Karpas-422 (cell line): ENCODE measurements at regions not wholly inside any gene's neighbourhood (a gene's known extent, or its start where the extent isn't known, plus 50 kb on each side); places are given as distances from the start of the nearest gene placed in this dataset.

Experiments
- DNase-seq: peaks from one replicate; pipeline ENCODE4 v3.0.0-alpha.2; 2015
- H2AFZ ChIP-seq: fragments of 200-600 bp; sonication (generic); 2 replicates; pipeline ENCODE4 v1.6.1; 2014; ENCODE audit warnings: antibody characterized with exemption, low read length, mixed read lengths
- H3K27ac ChIP-seq: fragments of 200-600 bp; sonication (generic); 2 replicates; pipeline ENCODE4 v1.5.1; 2014; ENCODE audit warnings: mild to moderate bottlenecking, low read length, moderate library complexity
- H3K27me3 ChIP-seq: fragments of 200-600 bp; sonication (generic); 2 replicates; pipeline ENCODE4 v1.6.1; 2014; ENCODE audit warnings: low read length, mixed read lengths
- H3K36me3 ChIP-seq: fragments of 200-600 bp; sonication (generic); 2 replicates; pipeline ENCODE4 v1.6.1; 2014; ENCODE audit warnings: low read length, mixed read lengths; ENCODE audit not compliant: insufficient read depth
- H3K4me1 ChIP-seq: fragments of 200-600 bp; sonication (generic); 2 replicates; pipeline ENCODE4 v1.6.1; 2014; ENCODE audit warnings: mild to moderate bottlenecking, low read length, mixed read lengths
- H3K4me2 ChIP-seq: fragments of 200-600 bp; sonication (generic); 2 replicates; pipeline ENCODE4 v1.6.1; 2014; ENCODE audit warnings: low read length, low read depth, mild to moderate bottlenecking; ENCODE audit not compliant: poor library complexity, severe bottlenecking
- H3K4me3 ChIP-seq: fragments of 200-600 bp; sonication (generic); 2 replicates; pipeline ENCODE4 v1.5.1; 2014; ENCODE audit warnings: mild to moderate bottlenecking, antibody characterized with exemption, low read length, mixed read lengths
- H3K79me2 ChIP-seq: fragments of 200-600 bp; sonication (generic); 2 replicates; pipeline ENCODE4 v1.6.1; 2014; ENCODE audit warnings: mild to moderate bottlenecking, low read length, mixed read lengths
- H3K9ac ChIP-seq: fragments of 200-600 bp; sonication (generic); 2 replicates; pipeline ENCODE4 v1.6.0; 2014; ENCODE audit warnings: low read length
- H3K9me2 ChIP-seq: fragments of 200-600 bp; sonication (generic), shearing (Covaris generic); replicated peaks from 2 replicates; pipeline ENCODE4 v1.6.0; 2014; ENCODE audit warnings: mild to moderate bottlenecking, low read length, moderate library complexity; ENCODE audit not compliant: insufficient read depth
- H3K9me3 ChIP-seq: fragments of 300-700, 200-600 bp; sonication (generic); 2 replicates; pipeline ENCODE4 v1.6.1; 2014; ENCODE audit warnings: low read length, mixed read lengths
- H4K20me1 ChIP-seq: fragments of 200-600 bp; sonication (generic); 2 replicates; pipeline ENCODE4 v1.6.1; 2014; ENCODE audit warnings: mild to moderate bottlenecking, antibody characterized with exemption, low read length, low read depth; ENCODE audit not compliant: insufficient read depth

GRCh38 chr2:160646684-160647444, 153.3 kb upstream of the RBMS1 start:
- Histone ChIP-seq H3K9me3 (no peaks in the 10 kb centered on the region), H3K4me3 (no peak overlapping the region), H3K9ac (no peak overlapping the region), H3K4me2 (no peak overlapping the region), H2AFZ (no peak overlapping the region), H3K4me1 (no peaks in the 10 kb centered on the region), H3K36me3 (no peaks in the 10 kb centered on the region), H3K9me2 (no peaks in the 10 kb centered on the region), H3K27me3 (0 out of 2 replicates have a peak, but pooled peaks cover 5% of the 10 kb centered on the region), H3K27ac (no peak overlapping the region), H4K20me1 (no peaks in the 10 kb centered on the region), H3K79me2 (no peaks in the 10 kb centered on the region)
- DNase-seq, result no peak

GRCh38 chr2:160647967-160648685, 154.5 kb upstream of the RBMS1 start:
- H3K4me3 ChIP-seq, result no peak overlapping the region
- no peaks in the 10 kb centered on the region for H4K20me1 ChIP-seq
- no peaks in the 10 kb centered on the region for H3K9me2 ChIP-seq
- H3K79me2 ChIP-seq, result no peaks in the 10 kb centered on the region
- no peaks in the 10 kb centered on the region for H3K9me3 ChIP-seq
- H3K4me2 ChIP-seq, result no peak overlapping the region
- no peak for DNase-seq
- no peaks in the 10 kb centered on the region for H3K4me1 ChIP-seq
- H3K27me3 ChIP-seq, result 0 out of 2 replicates have a peak, but pooled peaks cover 5% of the 10 kb centered on the region
- H3K36me3 ChIP-seq, result no peaks in the 10 kb centered on the region
- no peak overlapping the region for H3K27ac ChIP-seq
- H3K9ac ChIP-seq, result no peak overlapping the region
- H2AFZ ChIP-seq, result no peak overlapping the region

- no peak for DNase-seq
- no peaks in the 10 kb centered on the region for H3K4me1 ChIP-seq
- no peak overlapping the region for H3K9ac ChIP-seq
- no peak overlapping the region for H2AFZ ChIP-seq
- H3K27ac ChIP-seq, result no peak overlapping the region
- H3K36me3 ChIP-seq, result no peaks in the 10 kb centered on the region
- no peaks in the 10 kb centered on the region for H3K9me3 ChIP-seq
- H4K20me1 ChIP-seq, result no peaks in the 10 kb centered on the region
- no peaks in the 10 kb centered on the region for H3K79me2 ChIP-seq
- no peak overlapping the region for H3K4me3 ChIP-seq
- 0 out of 2 replicates have a peak, but pooled peaks cover 5% of the 10 kb centered on the region for H3K27me3 ChIP-seq
- H3K4me2 ChIP-seq, result no peak overlapping the region
- H3K9me2 ChIP-seq, result no peaks in the 10 kb centered on the region
Observed at GRCh38 chr2:160649698-160650097, 156.1 kb upstream of the RBMS1 start.

DNA sequence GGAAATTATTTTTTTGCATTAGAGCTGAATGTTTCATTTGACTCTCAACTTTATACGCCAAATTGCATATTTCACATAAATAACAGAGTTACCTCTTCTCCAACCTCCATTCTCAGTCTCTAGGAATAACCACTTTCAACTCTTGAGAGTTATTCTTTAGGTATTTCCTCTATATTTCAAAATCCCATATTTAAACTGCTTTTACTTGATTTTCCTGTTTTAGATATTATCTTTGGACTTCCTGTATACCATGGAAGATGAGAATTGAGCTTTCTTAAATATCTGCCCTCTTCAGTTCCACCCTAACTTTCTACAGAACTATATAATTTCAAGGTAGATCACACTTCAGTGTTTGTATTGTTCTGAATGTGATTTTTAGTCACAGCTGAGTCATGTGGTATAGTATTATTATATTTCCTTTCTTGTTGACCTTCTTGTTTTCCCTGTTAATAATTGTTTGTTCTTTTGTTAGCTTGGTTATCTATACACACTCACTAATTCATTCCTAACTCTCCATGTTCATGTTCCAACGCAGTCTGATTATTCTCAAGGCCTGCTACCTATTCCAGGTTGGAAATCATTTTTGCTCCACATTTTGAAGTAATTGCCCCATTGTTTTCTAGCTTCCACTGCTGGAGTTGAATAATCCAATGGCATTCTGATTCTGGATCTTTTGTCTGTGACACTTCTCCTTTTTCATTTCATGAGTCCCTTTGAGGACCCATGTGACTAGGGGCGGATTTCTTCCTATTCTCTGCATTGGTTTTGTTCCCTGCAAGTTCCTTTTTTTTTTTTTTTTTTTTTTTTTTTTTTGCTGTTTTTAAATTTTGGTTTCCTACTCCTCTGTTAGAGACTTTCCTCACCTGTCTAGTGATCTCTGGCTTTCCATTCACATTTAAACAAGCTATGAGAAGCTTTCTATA, 156.8 kb upstream of the RBMS1 start:
- no peak for DNase-seq
- H3K9me2 ChIP-seq, result no peaks in the 10 kb centered on the region
- H3K27me3 ChIP-seq, result 0 out of 2 replicates have a peak, but pooled peaks cover 5% of the 10 kb centered on the region
- H3K9ac ChIP-seq, result no peak overlapping the region
- H3K4me3 ChIP-seq, result no peak overlapping the region
- H2AFZ ChIP-seq, result no peak overlapping the region
- no peaks in the 10 kb centered on the region for H4K20me1 ChIP-seq
- H3K27ac ChIP-seq, result no peak overlapping the region
- no peak overlapping the region for H3K4me2 ChIP-seq
- H3K4me1 ChIP-seq, result no peaks in the 10 kb centered on the region
- H3K79me2 ChIP-seq, result no peaks in the 10 kb centered on the region
- H3K36me3 ChIP-seq, result no peaks in the 10 kb centered on the region
- no peaks in the 10 kb centered on the region for H3K9me3 ChIP-seq

DNA sequence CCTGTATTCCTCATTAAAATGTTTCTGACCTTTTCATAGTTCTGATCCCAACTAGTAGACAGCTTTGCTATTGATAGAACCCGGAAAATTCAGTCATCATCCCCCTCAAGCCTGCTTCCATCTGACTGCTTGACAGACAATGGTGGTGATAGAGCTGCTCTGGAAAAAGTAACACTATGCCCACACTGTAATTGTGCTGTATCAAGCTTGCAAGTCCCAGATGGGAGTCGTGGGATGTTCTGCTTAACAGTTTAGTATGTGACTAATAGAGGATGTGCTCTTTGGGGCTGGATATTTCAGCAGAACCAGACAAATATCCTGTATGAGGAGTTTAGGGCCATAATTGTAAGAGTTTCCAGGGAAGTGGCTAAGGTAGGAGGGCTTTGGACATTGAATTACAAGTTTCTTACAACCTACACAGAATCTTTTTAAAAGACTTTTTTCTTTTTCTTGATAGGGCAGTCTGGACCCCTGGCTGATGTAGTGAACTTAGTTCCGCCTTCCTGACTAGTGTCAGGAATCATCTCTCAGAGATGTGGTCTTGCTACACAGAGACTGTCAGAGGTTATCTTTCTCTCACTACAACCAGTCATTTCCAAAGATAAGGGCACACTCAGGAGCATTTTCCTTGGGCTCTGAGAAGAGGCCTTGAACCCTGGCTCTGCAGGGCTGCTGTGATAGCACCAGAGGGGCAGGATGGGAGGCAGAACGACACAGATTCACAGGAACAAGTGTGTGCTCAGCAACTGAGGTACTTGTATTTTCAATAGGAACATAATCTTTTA, 158.0 kb upstream of the RBMS1 start:
- no peaks in the 10 kb centered on the region for H3K9me3 ChIP-seq
- H3K4me3 ChIP-seq, result no peak overlapping the region
- no peaks in the 10 kb centered on the region for H3K36me3 ChIP-seq
- no peak overlapping the region for H2AFZ ChIP-seq
- DNase-seq, result no peak
- H4K20me1 ChIP-seq, result no peaks in the 10 kb centered on the region
- H3K4me2 ChIP-seq, result no peak overlapping the region
- H3K27me3 ChIP-seq, result 0 out of 2 replicates have a peak, but pooled peaks cover 4% of the 10 kb centered on the region
- H3K27ac ChIP-seq, result no peak overlapping the region
- no peaks in the 10 kb centered on the region for H3K9me2 ChIP-seq
- H3K79me2 ChIP-seq, result no peaks in the 10 kb centered on the region
- no peaks in the 10 kb centered on the region for H3K4me1 ChIP-seq
- no peak overlapping the region for H3K9ac ChIP-seq

DNA sequence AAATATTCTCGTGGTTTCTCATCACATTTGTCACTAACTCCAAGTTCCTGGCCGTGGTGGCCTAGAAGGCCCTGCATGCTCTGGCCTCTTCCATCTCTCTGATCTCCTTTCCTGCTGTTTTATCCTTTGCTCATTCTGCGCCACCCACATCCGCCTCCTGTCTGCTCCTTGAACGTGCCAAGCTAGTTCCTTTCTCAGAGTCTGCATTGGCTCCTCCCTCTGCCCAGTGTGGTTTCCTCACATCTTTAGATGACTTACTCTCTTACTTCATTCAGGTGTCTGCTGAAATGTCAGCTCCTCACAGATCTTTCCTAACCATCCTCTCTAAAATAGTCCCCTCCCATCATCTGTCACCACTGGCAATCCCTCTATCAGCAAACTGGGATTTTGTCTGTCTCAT, 158.6 kb upstream of the RBMS1 start:
- H3K9me3 ChIP-seq, result no peaks in the 10 kb centered on the region
- H2AFZ ChIP-seq, result no peak overlapping the region
- H3K9ac ChIP-seq, result no peak overlapping the region
- H3K27me3 ChIP-seq, result no peaks in the 10 kb centered on the region
- no peaks in the 10 kb centered on the region for H3K79me2 ChIP-seq
- no peak overlapping the region for H3K4me3 ChIP-seq
- H3K36me3 ChIP-seq, result no peaks in the 10 kb centered on the region
- peak; percentile 46 for DNase-seq
- no peak overlapping the region for H3K4me2 ChIP-seq
- H4K20me1 ChIP-seq, result no peaks in the 10 kb centered on the region
- H3K27ac ChIP-seq, result no peak overlapping the region
- no peaks in the 10 kb centered on the region for H3K9me2 ChIP-seq
- H3K4me1 ChIP-seq, result no peaks in the 10 kb centered on the region

DNA sequence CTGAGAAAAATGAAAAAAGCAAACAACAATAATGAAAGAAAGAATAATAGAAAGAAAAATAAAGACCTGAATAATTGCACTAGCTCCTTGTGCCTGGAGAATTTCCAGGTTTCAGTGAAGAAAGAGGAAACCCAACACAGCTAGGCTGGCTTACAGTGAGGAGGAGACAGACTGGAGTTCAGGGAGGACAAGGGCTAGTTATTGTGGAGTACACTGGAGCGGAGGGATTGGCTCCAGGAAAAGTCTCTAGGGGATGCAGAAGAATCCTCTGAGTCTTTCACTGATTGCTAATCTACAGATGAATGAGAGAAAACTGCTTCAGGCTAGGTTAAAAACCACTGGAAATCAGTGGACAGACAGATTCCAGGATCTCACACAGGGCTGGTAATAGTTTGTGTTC, 163.6 kb upstream of the RBMS1 start:
- Histone ChIP-seq H3K36me3 (no peaks in the 10 kb centered on the region), H3K9ac (no peak overlapping the region), H3K9me2 (no peaks in the 10 kb centered on the region), H3K4me1 (no peaks in the 10 kb centered on the region; the same call in 1 of the 2 replicates), H2AFZ (no peak overlapping the region), H3K27me3 (no peaks in the 10 kb centered on the region), H3K27ac (no peak overlapping the region), H3K4me3 (no peak overlapping the region), H4K20me1 (no peaks in the 10 kb centered on the region), H3K79me2 (no peaks in the 10 kb centered on the region), H3K4me2 (no peak overlapping the region), H3K9me3 (no peaks in the 10 kb centered on the region)
- no peak for DNase-seq
